ENCODE measurements at regions not wholly inside any gene's neighbourhood (a gene's known extent, or its start where the extent isn't known, plus 50 kb on each side); places are given as distances from the start of the nearest gene placed in this dataset.

DNA sequence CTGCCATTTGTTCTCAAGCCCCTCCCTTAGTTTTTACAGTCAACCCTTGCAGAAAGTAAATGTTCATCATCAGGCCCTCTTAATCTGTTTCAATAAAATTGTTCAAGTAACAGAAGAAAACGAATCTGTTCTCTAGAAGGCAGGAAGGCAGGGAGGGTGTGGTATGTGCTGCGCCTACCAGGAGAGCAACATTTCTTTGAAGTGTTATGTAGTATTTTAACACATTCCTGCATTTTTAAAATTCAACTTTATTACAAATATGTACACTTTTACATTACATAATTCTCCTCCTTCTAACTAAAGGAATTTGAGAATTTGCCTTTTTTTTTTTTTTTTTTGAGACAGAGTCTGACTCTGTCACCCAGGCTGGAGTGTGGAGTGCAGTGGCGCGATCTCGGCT, 657.8 kb downstream of the MCTP2 start:
- Histone ChIP-seq H2BK20ac (ENCODE audit: low read length) (no peak overlapping the region), H3K23ac (ENCODE audit: insufficient read length) (no peak overlapping the region), H4K20me1 (replicated peaks in 1 of 2; ENCODE audit: control insufficient read depth in 1 of 2, insufficient read depth in 2 of 2, low read length in 2 of 2) (no peaks in the 10 kb centered on the region), H3K9me3 (ENCODE audit: insufficient read depth in 2 of 2, low read depth in 1 of 2, low read length in 1 of 2) (0 out of 4 replicates have a peak, but pooled peaks cover 0 to 3% of the 10 kb centered on the region in 2 experiments), H2AK5ac (ENCODE audit: low read depth, low read length) (no peak overlapping the region), H3K4ac (replicated peaks; ENCODE audit: insufficient read length, low read depth, low read length) (no peak overlapping the region), H3K9ac (replicated peaks in 1 of 4; ENCODE audit: extremely low read depth in 1 of 4, low read depth in 3 of 4, low read length in 3 of 4) (no peak overlapping the region), H4K8ac (ENCODE audit: extremely low read depth, insufficient read depth, low read length) (no peak overlapping the region), H3K23me2 (ENCODE audit: low read depth, low read length) (no peaks in the 10 kb centered on the region), H3K14ac (ENCODE audit: insufficient read length) (no peak overlapping the region), H3K4me3 (ENCODE audit: extremely low read depth in 1 of 4, insufficient read depth in 2 of 4, low read depth in 3 of 4, low read length in 4 of 4) (no peak overlapping the region), H3K27me3 (replicated peaks in 1 of 4; ENCODE audit: control insufficient read depth in 3 of 4, extremely low read depth in 1 of 4, insufficient read depth in 3 of 4, low read length in 3 of 4) (no peaks in the 10 kb centered on the region), H3K4me1 (replicated peaks in 1 of 4; ENCODE audit: control insufficient read depth in 3 of 4, insufficient read depth in 4 of 4, low read length in 3 of 4) (no peaks in the 10 kb centered on the region), H2BK120ac (replicated peaks; ENCODE audit: low read depth, low read length) (no peak overlapping the region), H3K79me1 (ENCODE audit: low read depth, low read length) (no peaks in the 10 kb centered on the region), H3K27ac (ENCODE audit: low read depth, low read length) (no peak overlapping the region), H4K91ac (replicated peaks; ENCODE audit: insufficient read length, low read length) (no peak overlapping the region), H3K36me3 (ENCODE audit: control insufficient read depth in 2 of 4, insufficient read depth in 4 of 4, low read length in 3 of 4) (no peaks in the 10 kb centered on the region), H2BK5ac (ENCODE audit: low read depth, low read length) (no peak overlapping the region), H2BK15ac (ENCODE audit: low read length) (no peak overlapping the region), H3K79me2 (ENCODE audit: control insufficient read depth in 1 of 2, insufficient read depth in 2 of 2, low read length in 2 of 2) (no peaks in the 10 kb centered on the region), H4K5ac (ENCODE audit: insufficient read length, low read depth, low read length) (no peak overlapping the region), H3K56ac (replicated peaks; ENCODE audit: insufficient read length, low read depth, low read length) (no peak overlapping the region), H3K18ac (ENCODE audit: extremely low read depth, low read length) (no peak overlapping the region), H3K4me2 (ENCODE audit: insufficient read depth in 1 of 2, low read depth in 2 of 2, low read length in 2 of 2) (no peak overlapping the region), H2BK12ac (ENCODE audit: low read depth, low read length) (no peak overlapping the region), H2AFZ (ENCODE audit: low read length) (no peak overlapping the region)
- POLR2A ChIA-PET (ENCODE audit: partially characterized antibody) = no interaction called here
- CTCF ChIA-PET (ENCODE audit: partially characterized antibody) = no interaction called here
- FAIRE-seq (no peak), DNase-seq (ENCODE audit: low read depth in 1 of 2, low spot score in 2 of 2) (no peak)
- WGBS, 2 experiments (ENCODE audit: extremely low coverage in 1 of 2, insufficient coverage in 1 of 2, insufficient read length in 1 of 2, insufficient replicate concordance in 2 of 2, low coverage in 1 of 2, low lambda C conversion rate in 2 of 2, missing lambda C conversion rate in 1 of 2) = 95% methylated on average over 5 of the region's 5 CpGs; no CpG with 5 or more reads in 1 of the 2 experiments
- no peak for TF ChIP-seq MAFK (IDR thresholded peaks at IDR 0.05; ENCODE audit: low read depth, low read length)
- TF ChIP-seq PHF8 (conservative IDR thresholded peaks at IDR 0.05; ENCODE audit: low read depth, low read length) = no peak
- no peak for TF ChIP-seq CTCF (IDR thresholded peaks at IDR 0.05; ENCODE audit: control extremely low read depth in 1 of 3, insufficient read depth in 1 of 3, low read depth in 1 of 3, low read length in 3 of 3)
- no peak for TF ChIP-seq RXRA (IDR thresholded peaks at IDR 0.05; ENCODE audit: insufficient read depth, low read depth, low read length)
- no peak for TF ChIP-seq HDAC2 (IDR thresholded peaks at IDR 0.05; ENCODE audit: borderline replicate concordance in 1 of 2, low read depth in 2 of 2, low read length in 2 of 2)
- no peak for TF ChIP-seq NRF1 (IDR thresholded peaks at IDR 0.05; ENCODE audit: low read depth, low read length)
- no peak for TF ChIP-seq SP1 (IDR thresholded peaks at IDR 0.05; ENCODE audit: low read depth, low read length)
- no peak for TF ChIP-seq SIN3A (conservative IDR thresholded peaks at IDR 0.05 in 1 of 2, IDR thresholded peaks at IDR 0.05 in 1 of 2; ENCODE audit: low read depth in 1 of 2, low read length in 2 of 2)
- TF ChIP-seq CHD1 (IDR thresholded peaks at IDR 0.05; ENCODE audit: low read depth, low read length) = no peak
- TF ChIP-seq GTF2F1 (IDR thresholded peaks at IDR 0.05; ENCODE audit: borderline replicate concordance, low read depth, low read length) = no peak
- no peak for TF ChIP-seq SUZ12 (IDR thresholded peaks at IDR 0.05; ENCODE audit: low read length)

Data from H1 (cell line).